ENCODE measurements at regions not wholly inside any gene's neighbourhood (a gene's known extent, or its start where the extent isn't known, plus 50 kb on each side); places are given as distances from the start of the nearest gene placed in this dataset.

Small RNA genes in the stretch of these regions (small RNA-seq; reads per million reads assigned to genes)
- gene MIR1-1: 0 reads per million in 2 experiments

Data from NCI-H460 (cell line).